Left kidney (tissue), 1 donor: ENCODE measurements at regions not wholly inside any gene's neighbourhood (a gene's known extent, or its start where the extent isn't known, plus 50 kb on each side); places are given as distances from the start of the nearest gene placed in this dataset.
A peak's percentile ranks its signal among the peaks of the same experiment; 100 is the strongest.
"Not testable (repeated sequence)": the region's sequence is repeated elsewhere in the genome, so short reads cannot be mapped to it uniquely, and the experiment has no call there.

Experiments
- DNase-seq: peaks from one replicate; pipeline ENCODE4 v3.0.0-alpha.2; 2013

GRCh38 chr2:113386780-113387433 lies 50.6 kb upstream of the ZNG1B start:
- DNase-seq, result not testable (repeated sequence)

GRCh38 chr2:113379621-113380020 lies 57.9 kb upstream of the ZNG1B start:
- not testable (repeated sequence) for DNase-seq

DNA sequence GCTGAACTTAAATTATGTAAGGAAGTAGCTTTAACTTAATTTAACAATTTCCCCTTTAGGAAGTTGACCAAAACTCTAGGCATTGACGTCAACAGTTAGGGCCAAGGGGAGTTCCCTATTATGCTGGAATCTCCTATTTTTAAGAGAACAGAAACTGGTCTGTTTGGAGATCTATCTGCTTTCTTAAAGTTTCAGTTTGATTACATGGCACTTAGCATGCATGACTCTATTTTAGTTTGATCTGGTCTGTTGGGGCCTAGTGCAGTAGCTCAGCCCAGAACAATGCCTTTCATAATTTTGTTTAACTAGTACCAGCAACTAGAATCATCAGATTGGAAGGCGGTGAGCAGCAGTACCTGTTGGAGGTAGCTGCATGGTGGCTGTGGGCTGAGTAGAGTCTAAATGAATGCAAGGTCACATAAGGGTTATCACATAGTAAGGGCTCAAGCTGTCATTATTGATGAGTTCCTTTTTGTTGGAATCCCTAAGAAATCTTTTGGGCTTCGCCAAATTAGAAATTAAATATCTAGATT lies 60.5 kb upstream of the ZNG1B start:
- DNase-seq, result no peak

DNA sequence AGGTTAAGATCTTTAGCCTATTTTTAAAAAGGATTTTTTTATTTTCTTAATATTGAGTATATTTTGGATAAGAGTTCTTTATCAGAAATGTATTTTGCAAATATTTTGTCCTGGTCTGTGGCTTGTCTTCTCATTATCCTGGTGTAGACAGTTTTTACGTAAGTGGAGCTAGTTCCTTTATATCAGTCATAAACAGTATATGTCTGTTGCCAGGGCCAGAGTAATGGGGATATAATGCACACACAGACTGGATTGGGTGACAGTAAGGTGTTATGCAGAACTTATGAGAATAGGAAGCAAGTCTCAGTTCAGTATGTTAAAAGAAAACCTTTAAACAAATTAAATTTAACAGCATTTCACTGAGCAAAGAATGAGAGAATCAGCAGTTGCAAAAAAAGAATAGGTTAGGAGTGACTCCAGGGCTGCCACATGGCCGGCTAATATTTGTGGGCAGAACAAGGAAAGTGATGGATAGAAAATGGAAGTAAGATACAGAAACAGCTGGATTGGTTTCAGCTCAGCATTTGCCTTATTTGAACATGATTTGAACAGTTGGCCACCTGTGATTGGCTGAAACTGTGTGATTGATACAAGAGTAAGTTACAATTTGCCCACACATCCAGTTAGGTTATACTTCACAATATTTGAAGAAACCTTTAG lies 61.1 kb upstream of the ZNG1B start:
- no peak for DNase-seq

DNA sequence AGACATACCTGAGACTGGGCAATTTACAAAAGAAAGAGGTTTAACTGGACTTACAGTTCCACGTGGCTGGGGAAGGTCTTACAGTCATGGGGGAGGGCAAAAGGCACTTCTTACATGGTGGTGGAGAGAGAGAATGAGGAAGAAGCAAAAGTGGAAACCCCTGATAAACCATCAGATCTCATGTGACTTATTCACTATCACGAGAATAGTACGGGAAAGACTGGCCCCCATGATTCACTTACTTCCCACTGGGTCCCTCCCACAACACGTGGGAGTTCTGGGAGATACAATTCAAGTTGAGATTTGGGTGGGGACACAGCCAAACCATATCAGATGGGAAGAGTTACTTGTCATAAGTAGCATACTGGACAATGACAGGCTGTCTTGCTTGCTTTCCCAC lies 62.6 kb upstream of the ZNG1B start:
- not testable (repeated sequence) for DNase-seq

DNA sequence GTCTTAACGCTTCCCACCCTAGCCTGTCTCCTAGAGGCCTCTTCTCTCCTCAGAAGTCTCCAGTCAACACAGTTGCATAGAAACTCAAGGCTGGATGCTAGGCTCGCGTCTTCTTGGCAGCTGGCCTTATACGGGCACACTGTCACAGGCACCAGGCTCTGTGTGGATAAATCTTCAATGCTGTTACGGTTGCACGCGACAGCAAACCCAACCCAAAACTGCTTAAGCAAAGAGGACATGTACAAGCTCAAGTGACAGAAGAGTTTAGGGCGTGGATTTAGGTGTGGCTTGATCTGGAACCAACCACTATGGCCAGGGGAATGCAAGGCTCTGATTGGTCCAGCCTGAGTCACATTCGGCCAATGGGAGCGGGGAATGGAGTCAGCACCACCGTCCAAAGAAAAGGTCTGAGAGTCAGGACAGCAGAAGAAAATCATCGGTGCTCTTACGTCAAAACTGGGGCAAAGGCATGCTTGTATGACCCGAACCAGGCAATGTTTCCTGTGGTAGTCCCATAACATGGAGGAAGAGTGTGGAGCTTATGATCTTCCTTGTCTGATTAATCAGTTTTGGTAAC lies 65.1 kb upstream of the ZNG1B start:
- DNase-seq, result not testable (repeated sequence)

DNA sequence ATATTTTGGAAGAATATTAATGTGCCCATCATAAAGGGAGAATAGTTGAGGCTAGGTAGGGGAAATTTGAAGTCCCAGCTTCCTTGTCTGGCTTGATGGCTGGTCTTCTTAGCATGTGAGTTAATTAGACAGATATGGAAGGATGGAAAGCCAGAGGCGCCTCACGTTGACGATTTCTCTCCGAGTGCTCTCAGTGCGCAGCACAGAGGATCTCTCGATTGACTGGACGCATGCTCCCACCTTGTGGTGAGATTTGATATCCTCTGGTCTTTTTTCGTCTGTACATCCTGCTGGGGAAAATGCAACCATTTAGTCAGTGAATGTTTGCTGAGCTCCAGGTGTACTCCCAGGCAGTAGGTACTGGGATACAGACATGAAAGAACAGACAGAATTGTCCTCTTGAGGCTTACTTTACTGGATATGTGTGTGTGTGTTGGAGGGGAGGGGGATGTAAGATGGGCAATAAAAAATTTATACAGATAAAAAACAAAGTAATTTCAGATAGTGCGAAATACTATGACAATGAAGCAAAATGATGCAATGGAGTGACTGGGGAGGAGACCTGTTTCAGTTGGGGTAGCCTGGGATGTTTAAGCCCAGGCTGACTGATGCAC lies 66.9 kb upstream of the ZNG1B start:
- peak; percentile 66 for DNase-seq

- DNase-seq, result no peak
These were observed 67.5 kb upstream of the ZNG1B start for GRCh38 chr2:113370030-113370429.

DNA sequence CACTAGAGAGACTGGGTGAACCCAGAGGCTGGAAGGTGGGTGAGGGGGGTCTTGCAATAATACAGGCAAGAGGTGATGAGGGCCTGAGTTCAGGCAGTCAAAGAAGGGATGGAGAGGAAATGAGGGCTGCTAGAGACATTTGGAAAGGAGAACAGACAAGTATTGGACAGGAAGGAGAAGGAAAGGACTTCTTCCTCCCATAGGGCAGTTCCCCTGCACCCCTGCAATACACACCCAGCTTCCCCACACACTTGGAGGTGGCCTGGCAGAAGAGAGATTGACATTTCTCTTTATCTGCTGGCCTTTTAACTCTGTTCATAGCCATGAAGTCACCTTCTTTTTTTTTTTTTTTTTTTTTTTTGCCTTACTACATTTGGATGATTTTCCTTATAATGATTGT lies 68.9 kb upstream of the ZNG1B start:
- not testable (repeated sequence) for DNase-seq

- not testable (repeated sequence) for DNase-seq
These were observed 70.7 kb upstream of the ZNG1B start for GRCh38 chr2:113366821-113367220.

DNA sequence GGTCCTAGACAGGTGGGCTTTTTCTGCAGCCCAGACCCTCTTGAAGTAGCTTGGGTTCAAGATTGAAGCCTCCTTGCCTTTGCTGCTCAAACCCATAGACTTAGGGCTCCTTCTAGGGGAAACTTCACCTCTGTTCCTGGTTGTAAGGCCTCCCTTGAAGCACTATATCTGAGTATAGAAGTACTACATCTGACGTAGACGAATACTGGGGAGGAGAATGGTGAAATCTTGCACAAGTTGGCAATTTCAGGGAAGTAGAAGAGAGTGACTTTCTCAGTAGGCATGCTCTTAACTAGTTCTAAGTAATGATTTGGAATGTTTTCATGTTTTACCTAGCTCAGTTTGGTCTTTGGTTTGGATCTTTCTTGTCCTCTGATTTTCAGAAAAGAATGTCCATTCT lies 71.7 kb upstream of the ZNG1B start:
- not testable (repeated sequence) for DNase-seq

GRCh38 chr2:113365290-113365689 lies 72.2 kb upstream of the ZNG1B start:
- not testable (repeated sequence) for DNase-seq

DNA sequence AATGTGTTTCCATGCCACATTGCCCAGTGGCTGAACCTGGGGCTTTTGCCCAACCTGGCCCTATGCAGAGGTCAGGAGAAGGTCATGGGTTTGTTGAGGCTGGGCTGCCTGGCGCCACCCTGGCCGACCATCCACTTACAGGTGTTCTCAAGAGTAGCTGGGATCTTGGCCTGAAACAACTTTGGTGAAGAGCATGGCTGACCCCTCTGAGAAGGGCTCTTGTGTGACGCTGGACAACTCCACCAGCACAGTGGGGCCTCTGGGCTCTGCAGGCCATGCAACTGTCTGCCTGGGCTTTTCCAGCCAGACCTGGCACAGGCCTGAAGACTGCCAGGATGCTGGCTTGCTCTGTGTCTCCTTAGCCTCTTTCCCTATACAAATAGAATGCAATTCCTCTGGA lies 76.4 kb upstream of the ZNG1B start:
- no peak for DNase-seq

GRCh38 chr2:113357071-113357470 lies 78.3 kb upstream of the PAX8 start:
- no peak for DNase-seq

GRCh38 chr2:113356284-113356683 lies 77.6 kb upstream of the PAX8 start:
- DNase-seq, result not testable (repeated sequence)

- peak; percentile 77 for DNase-seq
These were observed 76.8 kb upstream of the PAX8 start for GRCh38 chr2:113355339-113356015.

DNA sequence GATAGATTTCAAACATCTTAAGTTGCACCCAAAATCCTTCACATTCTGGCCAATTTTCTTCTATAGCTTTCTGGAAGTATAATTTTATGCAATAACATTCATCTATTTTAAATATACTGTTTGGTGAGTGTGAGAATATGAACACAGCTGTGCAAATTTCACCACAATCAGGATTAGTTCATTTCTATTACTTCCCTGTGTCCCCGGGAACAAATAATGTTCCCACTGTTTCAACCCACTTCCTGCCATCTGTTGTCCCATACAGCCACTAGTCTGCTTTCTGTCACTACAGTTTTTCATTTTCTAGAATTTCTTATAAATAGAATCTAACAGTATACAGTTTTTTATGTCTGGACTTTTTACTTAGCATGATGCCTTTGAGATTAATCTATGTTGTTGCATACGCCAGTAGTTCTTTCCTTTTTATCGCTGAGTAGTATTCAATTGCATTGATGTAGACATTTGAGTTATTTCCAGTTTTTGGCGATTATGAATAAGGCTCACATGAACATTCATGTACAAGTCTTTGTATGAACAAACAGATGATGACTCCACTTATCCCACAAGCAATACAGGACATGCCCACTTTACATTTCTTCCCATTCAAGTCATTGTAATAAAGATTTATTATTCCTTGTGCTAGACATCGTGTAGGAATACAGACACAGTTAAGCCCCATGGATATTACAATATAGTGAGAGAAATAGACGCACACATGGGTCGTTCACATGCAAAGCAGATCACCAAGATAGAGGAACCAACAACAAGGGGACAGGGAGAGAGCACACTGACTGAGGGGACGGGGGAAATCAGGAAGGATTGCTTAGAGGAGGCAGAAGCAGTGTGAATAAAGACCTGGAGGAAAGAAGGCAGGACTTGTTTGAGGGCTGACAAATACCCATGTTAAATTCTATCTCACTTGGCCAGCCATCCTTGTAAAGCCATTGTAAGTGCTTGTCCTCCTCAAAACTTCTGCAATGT lies 72.9 kb upstream of the PAX8 start:
- no peak for DNase-seq

DNA sequence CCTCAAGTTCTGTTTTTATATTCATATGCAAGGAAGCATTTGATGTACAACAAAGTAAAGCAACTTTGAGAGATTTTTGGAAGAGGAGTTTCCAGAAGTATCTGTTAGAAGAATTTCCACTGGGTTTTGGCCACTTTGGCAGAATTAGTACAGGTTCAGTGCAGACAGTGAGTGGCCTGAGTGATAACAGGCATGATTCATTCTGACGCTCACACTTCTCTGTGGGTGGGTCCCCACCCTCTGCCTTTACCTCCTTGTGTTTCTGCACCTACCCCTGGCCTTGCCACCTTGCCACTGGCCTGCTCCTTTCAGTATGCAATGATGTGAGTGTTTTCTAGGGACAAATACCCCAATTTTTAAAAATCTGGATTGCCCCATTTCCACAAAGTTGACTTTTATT lies 65.1 kb upstream of the PAX8 start:
- not testable (repeated sequence) for DNase-seq

DNA sequence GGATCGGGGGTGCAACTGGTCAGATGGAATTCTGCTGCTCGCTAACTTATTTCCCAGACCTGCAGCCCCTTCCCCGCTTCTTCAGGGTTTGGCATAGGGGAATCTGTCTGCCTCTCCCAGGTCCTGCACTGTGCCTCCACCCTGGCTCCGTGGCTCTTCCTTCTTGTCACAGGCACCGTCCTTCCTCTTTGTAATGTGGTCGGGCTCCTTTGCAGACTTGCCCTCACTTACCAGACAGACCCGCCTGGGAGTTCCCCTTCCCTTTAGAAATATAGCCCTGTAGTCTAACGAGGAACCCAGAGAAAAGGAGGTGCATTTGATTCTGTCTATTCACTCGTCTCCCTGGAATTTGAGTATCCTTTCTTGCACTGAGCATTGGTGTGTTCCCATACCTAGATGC lies 63.9 kb upstream of the PAX8 start:
- no peak for DNase-seq

DNA sequence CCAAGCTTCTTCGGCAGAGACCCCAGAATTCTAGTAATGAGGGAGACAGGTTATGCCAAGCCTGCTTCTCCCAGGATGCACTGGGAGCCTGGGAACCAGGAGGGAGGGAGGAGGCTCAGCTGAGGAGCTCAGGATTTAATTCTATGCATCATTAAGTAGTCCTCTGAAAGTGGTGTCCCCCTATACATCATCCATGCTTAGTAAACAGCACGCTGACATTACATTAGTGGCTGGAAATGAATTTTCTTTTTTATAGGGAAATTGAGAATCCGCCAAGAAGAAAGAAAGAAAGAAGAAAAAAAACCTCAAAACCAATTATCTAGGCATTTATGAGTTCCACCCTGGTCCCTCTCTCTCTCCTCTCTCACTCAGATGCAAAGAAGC lies 63.1 kb upstream of the PAX8 start:
- DNase-seq, result not testable (repeated sequence)
